ENCODE measurements at regions not wholly inside any gene's neighbourhood (a gene's known extent, or its start where the extent isn't known, plus 50 kb on each side); places are given as distances from the start of the nearest gene placed in this dataset.

DNA sequence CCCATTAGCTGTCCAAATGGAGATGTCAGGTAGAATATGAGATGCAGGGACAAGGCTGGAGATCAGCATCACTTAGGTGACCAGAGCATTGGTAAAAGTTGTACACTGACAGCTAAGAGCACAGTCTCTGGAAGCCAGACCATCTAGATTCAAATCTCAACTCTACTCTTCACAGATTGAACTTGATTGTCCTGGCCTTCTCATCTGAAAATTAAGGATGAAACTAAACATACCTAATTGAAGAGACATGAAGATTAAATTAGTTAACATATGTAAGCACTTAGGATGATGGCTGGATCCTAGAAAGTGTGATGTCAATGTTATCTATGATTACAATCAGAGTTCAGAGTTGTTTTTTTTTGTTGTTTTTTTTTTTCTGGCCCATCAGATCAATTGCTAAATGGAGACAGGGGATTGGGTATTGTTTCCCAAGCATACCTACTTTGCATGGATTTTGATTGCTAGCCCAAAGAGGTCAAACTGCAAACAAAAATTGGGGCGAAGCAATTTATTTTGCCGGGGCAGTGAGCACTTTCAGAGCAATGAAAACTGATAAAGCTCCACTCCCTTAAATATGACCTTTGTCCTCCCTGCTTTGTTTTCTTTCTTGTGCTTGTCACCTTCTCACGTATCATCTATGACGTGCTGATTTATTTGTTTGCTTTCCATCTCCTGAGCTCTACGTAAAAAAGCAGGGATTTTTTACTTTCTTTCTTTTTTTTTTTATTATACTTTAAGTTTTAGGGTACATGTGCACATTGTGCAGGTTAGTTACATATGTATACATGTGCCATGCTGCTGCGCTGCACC, 217.6 kb upstream of the CPHXL start:
- Histone ChIP-seq H3K4me1 (ENCODE audit: control insufficient read depth, insufficient read depth, low read length) (no peaks in the 10 kb centered on the region), H3K27me3 (ENCODE audit: control insufficient read depth, insufficient read depth, low read length) (no peaks in the 10 kb centered on the region), H3K4me3 (ENCODE audit: low read depth in 2 of 2, low read length in 2 of 2) (no peak overlapping the region), H3K27ac (ENCODE audit: low read length) (no peak overlapping the region), H3K9me3 (ENCODE audit: control insufficient read depth, insufficient read depth, low read depth, low read length) (no peaks in the 10 kb centered on the region), H3K36me3 (ENCODE audit: control insufficient read depth, insufficient read depth, low read length) (no peaks in the 10 kb centered on the region)
- DNase-seq (ENCODE audit: low read depth, low spot score) (no peak), ATAC-seq (no peak)
- CTCF ChIA-PET = no interaction called here
- TF ChIP-seq, protein P1, sequence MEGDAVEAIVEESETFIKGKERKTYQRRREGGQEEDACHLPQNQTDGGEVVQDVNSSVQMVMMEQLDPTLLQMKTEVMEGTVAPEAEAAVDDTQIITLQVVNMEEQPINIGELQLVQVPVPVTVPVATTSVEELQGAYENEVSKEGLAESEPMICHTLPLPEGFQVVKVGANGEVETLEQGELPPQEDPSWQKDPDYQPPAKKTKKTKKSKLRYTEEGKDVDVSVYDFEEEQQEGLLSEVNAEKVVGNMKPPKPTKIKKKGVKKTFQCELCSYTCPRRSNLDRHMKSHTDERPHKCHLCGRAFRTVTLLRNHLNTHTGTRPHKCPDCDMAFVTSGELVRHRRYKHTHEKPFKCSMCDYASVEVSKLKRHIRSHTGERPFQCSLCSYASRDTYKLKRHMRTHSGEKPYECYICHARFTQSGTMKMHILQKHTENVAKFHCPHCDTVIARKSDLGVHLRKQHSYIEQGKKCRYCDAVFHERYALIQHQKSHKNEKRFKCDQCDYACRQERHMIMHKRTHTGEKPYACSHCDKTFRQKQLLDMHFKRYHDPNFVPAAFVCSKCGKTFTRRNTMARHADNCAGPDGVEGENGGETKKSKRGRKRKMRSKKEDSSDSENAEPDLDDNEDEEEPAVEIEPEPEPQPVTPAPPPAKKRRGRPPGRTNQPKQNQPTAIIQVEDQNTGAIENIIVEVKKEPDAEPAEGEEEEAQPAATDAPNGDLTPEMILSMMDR (IDR thresholded peaks at IDR 0.05) = no peak
- no peak for TF ChIP-seq REST (IDR thresholded peaks at IDR 0.05; ENCODE audit: insufficient read depth in 1 of 2, low read depth in 2 of 2, low read length in 1 of 2)
- intact Hi-C loops (cut with micrococcal nuclease; ENCODE audit: unreplicated experiment) = no loop called here
- POLR2A ChIA-PET = no interaction called here
- BruUV-seq (replicated peaks) = no TSS peak
- in situ Hi-C loops (cut with HindIII; ENCODE audit: low pct_unique_long_range_greater_than_20kb, low sequenced_read_pairs) = no loop called here

- Histone ChIP-seq H3K4me1 (ENCODE audit: control insufficient read depth, insufficient read depth, low read length) (no peaks in the 10 kb centered on the region), H3K4me3 (ENCODE audit: low read depth in 2 of 2, low read length in 2 of 2) (no peak overlapping the region), H3K27ac (ENCODE audit: low read length) (no peak overlapping the region), H3K27me3 (ENCODE audit: control insufficient read depth, insufficient read depth, low read length) (no peaks in the 10 kb centered on the region), H3K36me3 (ENCODE audit: control insufficient read depth, insufficient read depth, low read length) (no peaks in the 10 kb centered on the region), H3K9me3 (ENCODE audit: control insufficient read depth, insufficient read depth, low read depth, low read length) (no peaks in the 10 kb centered on the region)
- ATAC-seq (no peak), DNase-seq (ENCODE audit: low read depth, low spot score) (no peak)
- in situ Hi-C loops (cut with HindIII; ENCODE audit: low pct_unique_long_range_greater_than_20kb, low sequenced_read_pairs) = no loop called here
- CTCF ChIA-PET = no interaction called here
- POLR2A ChIA-PET = no interaction called here
- BruUV-seq (replicated peaks) = no TSS peak
- no peak for TF ChIP-seq POLR2AphosphoS5 (IDR thresholded peaks at IDR 0.05; ENCODE audit: low read depth, low read length)
- TF ChIP-seq TCF7L2 (IDR thresholded peaks at IDR 0.05; ENCODE audit: low read depth, low read length) = no peak
- TF ChIP-seq SIN3A (IDR thresholded peaks at IDR 0.05; ENCODE audit: borderline replicate concordance, insufficient read depth, low read depth, low read length) = no peak
- no peak for TF ChIP-seq REST (IDR thresholded peaks at IDR 0.05; ENCODE audit: insufficient read depth in 1 of 2, low read depth in 2 of 2, low read length in 1 of 2)
- intact Hi-C loops (cut with micrococcal nuclease; ENCODE audit: unreplicated experiment) = no loop called here
Measured at GRCh38 chr16:75945916-75946457, 219.7 kb upstream of the CPHXL start.
